ENCODE measurements at regions not wholly inside any gene's neighbourhood (a gene's known extent, or its start where the extent isn't known, plus 50 kb on each side); places are given as distances from the start of the nearest gene placed in this dataset.
A peak's percentile ranks its signal among the peaks of the same experiment; 100 is the strongest.
"Not testable (repeated sequence)": the region's sequence is repeated elsewhere in the genome, so short reads cannot be mapped to it uniquely, and the experiment has no call there.

DNA sequence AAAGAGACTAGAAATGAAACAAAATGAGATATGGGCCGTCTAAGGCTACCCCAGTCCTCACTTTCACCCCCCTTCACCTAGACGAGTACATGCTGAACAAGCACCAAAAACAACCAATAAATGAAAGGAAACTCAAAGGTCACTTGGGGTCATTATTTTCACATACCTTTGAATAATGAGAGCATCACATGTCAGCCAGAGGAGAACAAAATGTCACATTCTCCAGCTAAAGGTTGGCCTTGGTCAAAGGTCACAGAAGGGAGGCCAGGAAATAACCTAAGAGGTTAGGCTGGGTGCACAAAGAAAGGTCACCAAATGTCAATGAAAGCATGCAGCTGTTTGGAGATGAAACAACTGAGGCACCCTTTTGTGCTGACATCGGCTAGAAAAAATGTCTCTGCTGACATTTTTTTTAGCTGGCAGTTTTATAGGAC is 288.7 kb upstream of the USP25 start:
- no peak for DNase-seq

DNA sequence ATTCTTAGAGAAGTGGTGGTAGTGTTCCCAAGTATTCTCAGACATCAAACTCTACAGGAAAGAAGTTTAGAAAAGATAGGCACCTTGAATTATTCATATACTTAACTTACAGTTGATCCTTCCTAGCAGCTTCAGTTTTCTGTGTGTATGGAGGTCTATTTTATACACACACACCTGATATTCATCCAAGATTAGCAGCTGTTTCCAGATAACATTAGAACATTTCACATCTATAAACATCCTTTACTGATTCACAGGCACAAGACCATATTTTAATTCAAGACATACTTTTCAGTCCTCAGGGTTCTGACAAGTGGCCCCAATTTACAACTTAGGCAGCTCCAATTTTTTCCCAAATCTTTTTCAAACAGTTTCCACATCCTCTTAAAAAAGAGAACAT is 287.8 kb upstream of the USP25 start:
- no peak for DNase-seq

DNA sequence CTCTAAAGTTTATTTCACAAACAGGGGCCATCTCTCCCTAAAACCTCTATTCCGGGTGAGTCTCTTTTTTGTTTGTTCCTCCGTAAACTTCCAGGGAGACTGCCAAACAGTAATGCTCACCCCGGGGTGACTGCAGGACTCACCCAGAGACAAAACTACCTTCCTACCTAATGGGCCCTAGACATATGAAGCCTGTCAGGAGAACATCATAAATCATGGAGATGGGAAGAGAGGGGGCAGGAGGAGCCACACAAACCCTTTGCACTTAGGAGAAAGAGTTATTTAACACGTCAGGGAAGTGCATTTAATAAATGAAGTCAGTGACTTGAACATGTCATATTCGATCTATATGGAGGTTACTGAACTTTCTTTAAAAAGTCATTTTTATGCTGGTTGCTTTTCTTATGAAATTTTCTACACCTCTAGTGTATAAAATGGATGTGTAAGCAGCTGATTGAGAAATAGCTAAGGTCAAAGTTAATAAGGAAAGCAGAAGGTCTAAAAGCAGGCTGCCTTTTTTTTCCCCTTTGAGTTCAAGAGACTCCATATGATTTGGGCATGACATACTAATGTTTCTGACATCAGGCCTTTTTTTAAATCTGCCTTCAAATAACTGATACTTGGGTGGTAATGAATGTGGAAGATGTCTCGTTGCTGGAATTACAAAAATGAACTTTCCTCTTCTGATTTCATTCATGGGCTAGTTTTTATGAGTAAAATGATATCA is 286.9 kb upstream of the USP25 start:
- no peak for DNase-seq

DNA sequence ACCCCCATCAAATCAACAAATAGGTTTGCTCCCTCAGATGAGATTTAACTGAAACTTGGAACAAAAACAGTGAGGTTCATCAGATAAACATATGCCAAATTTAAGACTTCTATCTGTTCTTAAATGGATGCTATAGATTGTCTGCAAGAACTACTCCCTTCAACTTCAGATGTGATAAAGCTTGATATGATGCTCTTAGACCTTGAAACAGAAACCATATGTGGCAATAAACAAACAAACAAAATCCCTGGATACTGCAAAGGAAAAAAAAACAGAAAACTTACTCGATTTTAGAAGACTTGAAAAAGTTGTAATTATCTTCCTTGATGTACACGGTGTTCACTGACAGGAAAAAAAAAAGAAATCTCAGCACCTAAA is 286.1 kb upstream of the USP25 start:
- no peak for DNase-seq

DNA sequence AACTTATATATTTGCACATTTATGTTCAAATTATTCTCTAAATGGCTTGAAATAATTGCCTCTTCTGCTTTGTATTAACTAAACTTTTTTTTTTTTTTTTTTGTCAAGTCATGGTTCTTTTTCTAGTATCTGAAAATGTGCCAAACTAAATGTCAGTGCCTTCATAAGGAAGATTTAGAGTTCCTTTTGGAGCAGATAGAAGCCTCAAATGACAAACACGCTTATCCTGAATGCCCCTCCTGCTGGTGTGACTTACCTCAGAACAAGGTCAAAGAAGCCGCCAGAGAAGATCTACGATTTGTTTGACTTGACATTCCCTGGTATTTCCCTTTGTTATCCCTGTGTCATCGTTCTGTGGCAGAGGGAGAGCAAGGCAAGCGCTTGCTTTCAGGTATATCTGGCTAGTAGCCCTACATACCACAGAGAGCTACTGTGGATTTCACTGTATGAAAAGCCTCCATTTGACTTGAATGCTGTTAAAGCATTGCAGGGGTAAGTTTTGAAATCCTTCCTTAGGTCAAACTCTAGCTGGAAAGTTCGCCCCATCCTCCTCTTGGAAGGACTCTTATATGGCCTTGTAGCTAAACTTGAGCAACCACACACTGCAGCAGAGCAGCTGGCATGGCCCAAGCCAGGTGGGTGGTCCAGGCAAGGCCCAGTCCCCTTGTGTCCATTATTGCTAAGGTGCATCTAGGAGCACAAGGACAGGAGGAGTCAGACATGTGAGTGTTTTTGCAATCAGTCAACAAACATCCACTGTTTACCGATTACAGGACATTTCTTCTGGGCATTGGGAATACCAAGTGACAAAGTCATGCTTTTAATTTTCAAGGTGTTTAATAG is 285.4 kb upstream of the USP25 start:
- DNase-seq: no peak

DNA sequence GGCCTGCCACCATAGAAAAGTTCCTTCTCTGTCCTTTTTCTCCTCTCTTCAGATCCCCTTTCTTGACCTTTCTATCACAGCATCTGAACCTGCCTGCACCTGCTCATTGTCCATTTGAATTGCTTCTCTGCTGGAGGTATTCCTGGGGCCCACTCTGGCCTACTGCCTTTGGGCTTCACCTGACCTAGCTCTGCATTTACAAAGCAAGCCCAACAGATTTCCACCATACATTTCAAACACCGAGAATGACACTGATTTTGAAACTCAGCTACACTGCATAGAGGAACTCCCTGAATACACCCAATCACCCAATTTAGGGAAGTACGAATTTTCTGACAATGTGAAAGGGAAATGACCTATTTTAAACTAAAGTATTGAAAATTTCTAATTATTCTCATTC is 284.5 kb upstream of the USP25 start:
- DNase-seq: no peak

DNA sequence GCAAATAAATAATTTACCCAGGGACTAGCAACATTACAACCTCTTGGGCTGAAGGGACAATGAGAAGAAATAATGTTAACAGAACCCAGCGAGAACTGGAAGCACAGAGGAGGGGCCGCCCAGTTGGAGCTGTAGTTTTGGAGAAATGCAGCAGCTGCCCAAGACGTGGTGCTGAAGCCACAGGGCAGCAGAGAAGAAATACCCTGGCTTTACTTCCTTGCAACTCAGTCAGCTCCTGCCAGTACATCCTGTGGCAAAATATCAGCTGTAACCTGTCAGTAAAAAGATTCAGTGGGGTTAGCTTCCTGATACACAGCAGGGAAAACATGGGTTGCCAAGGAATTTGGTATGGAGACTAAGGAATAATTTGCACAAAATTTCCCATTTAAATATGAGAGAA is 283.6 kb upstream of the USP25 start:
- no peak for DNase-seq

DNA sequence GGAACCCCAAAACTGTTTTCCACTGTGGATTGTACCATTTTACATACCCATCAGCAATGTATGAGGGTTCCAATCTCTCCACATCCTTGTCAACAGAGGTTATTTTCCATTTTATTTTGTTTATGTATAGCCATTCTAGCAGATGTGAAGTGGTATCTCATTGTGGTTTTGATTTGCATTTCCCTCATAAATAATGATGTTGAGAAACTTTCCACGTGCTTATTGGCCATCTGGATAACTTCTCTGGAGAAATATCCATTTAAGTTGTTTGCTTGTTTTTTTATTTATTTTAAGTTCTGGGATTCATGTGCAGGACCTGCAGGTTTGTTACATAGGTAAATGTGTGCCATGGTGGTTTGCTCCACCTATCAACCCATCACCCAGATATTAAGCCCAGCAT is 280.2 kb upstream of the USP25 start:
- DNase-seq: no peak

DNA sequence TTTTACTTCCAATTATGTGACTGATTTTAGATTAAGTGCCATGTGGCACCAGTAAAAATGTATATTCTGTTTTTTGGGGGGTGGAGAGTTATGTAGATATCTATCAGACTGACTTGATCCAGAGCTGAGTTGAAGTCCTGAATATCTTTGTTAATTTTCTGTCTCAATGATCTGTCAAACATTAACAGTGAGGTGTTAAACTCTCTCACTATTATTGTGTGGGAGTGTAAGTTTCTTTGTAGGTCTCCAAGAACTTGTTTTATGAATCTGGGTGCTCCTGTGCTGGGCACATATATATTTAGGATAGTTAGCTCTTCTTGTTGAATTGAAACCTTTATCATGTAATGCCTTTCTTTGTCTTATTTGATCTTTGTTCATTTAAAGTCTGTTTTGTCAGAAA is 276.5 kb upstream of the USP25 start:
- DNase-seq: no peak

DNA sequence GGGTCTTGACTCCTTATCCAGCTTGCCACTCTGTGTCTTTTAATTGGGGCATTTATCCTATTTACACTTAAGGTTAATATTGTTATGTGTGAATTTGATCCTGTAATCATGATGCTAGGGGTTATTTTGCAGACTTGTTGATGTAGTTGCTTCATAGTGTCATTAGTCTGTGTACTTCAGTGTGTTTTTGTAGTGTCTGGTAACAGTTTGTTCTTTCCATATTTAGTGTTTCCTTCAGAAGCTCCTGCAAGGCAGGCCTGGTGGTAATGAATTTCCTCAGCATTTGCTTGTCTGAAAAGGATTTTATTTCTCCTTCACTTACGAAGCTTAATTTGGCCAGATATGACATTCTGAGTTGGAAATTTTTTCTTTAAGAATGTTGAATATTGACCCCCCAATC is 276.0 kb upstream of the USP25 start:
- DNase-seq: not testable (repeated sequence)

DNA sequence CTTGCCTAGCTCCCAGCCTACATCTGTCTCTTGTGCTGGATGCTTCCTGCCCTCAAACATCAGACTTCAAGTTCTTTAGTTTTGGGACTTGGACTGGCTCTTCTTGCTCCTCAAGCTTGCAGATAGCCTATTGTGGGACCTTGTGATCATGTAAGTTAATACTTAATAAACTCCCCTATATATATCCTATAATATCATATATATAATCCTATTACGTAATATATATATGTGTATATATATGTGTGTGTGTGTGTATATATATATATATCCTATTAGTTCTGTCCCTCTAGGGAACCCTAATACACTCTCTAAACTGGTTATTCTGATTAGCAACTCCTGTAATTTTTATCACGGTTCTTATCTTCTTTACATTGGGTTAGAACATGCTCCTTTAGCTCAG is 274.9 kb upstream of the USP25 start:
- DNase-seq: not testable (repeated sequence)

DNA sequence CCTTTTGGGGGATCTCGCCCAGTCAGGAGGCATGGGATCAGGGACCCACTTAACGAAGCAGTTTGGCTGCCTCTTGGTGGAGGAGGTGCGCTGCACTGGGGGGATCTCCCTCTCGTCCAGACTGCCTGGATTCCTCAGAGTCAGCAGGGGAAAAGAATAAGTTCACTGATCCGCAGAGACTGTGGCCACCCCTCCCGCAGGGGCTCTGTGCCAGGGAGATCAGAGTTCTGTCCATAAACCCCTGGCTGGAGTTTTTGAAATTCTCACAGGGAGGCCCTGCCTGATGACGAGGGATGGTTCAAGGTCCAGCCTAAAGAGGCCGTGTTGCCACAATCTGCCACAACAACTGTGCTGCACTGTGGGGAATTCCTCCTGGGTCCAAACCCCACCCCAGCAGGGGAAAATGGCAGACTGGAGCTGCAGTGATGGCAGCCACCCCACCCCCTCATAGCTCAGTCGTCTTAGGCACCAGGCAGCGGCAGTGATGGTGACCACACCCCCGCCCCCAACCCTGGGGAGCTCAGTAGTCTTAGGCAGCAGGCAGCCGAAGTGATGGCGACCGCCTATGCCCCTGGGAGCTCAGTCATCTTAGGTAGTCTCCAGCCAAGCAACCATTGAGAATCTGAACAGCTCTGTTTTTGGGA is 273.8 kb upstream of the USP25 start:
- DNase-seq: no peak

DNA sequence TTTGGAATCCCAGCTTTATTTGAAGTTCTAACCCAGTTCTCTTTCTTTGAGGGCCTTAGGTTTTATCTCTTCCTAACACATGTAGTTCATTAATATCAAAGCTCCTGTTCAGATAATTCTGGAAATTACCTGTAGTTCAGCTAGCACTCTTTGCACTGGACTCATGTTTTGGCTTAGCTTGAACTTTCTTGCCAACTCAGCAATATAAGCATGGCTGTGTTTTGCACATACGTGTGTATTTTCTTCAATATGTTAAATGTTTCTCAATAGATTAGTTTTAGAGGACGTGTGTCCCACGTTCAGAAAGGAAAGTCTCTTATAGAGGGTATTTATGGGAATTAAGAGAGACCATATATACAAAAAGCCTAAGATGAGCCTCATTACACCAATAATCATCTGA is 271.8 kb upstream of the USP25 start:
- no peak for DNase-seq

DNA sequence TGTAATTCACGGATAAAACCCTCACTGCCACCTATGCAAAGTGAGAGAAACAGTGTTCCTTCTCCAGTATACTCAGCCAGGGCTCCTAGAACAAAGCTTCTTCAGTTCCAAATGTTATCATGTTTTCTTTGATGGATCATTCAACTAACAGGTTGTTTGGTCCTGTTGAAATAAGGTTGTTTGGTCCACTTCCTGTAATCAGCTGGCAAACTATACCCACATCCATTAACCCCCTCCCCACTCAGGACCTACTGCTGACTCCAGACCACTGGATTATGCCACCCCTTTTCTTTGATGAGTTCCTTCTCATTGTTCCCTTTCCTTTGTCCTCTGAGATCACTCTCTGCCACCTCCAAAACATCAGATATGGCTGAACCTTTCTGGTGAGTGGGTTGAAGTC is 267.7 kb upstream of the USP25 start:
- DNase-seq: no peak

DNA sequence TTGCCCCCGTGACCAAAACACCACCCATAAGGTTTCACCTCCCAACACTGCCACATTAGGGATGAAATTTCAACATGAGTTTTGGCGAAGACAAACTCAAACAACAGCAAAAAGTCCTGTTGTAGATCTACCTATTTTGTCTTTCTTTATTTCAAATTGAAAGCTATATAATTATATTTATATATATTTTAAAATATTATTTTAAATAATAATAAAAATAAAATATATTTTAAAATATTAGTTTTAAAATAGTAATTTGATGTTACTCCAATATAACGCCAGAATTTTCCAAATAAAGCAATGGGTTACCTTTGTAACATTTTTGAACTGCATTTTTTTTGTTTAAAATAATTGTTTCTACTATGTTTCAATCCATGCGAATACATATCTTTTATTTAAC is 263.5 kb upstream of the USP25 start:
- no peak for DNase-seq

DNA sequence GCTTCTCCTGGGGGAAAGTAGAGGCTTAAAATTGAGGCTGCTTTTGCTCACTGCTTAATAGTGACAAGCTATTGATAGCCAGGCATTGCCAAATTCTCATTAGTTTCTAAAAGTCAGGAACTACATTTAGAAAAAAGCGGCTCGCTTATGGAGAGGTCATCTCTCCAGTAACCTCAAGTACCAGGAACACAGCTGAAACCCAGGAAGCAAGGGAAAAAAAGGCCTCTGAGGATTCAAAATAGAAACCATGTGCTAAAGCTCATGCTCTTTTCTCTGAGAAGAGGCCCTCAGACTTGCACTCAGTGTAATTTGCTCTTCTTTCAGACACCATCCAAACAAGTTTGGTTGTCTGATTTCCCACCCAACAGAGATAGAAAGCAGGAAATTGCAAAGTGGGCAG is 261.4 kb upstream of the USP25 start:
- no peak for DNase-seq

DNA sequence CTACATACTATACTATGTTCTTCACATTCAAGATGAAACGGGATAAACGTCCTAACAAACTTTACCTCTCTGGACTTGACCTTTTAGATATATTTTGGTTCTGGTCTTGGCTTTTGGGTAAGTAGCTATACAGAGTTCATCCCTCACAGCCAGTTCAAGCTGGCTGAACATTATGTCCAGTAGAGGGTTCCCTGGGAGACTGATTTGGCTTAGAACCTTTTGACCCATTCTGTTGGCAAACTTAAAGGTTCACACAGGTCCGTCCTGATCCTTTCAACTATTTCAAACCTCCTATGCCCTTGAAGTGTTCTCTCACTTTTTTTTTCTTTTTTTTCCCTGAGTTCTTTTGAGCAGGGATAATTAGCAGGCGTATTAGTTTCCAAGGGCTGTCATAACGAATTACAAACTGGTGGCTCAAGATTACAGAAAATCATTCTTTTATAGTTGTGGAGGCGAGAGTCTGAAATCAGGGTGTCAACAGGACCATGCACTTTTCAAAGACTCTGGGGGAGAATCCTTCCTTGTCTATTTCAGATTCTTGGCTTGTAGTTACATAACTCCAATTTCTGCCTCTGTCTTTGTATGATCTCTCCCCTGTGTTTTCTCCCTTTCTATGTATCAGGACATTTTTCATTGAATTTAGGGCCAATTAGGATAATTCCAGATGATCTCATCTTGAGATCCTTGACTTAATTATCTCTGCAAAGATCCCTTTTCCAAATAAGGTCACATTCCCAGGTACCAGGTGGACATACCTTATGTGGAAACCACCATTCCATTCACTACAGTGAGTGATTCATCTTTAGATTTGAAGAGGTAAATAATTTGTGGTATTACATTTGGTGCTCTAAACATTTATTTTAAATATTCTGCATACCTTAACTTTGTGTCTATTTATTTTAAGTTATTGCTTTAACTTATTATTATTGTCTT is 257.4 kb upstream of the USP25 start:
- DNase-seq: no peak

DNA sequence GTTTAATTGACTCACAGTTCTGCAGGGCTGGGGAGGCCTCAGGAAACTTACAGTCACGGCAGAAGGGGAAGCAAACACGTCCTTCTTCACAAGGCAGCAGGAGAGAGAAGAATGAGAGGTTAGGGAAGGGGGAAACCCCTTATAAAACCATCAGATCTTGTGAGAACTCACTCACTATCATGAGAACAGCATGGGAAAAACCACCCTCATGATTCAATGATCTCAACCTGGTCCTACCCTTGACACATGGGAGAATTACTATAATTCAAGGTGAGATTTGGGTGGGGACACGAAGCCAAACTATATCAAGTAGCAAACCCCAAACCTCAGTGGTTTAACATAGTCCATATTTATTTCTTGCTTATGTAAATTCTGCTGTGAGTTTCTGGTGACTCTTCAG is 252.0 kb upstream of the USP25 start:
- not testable (repeated sequence) for DNase-seq

DNA sequence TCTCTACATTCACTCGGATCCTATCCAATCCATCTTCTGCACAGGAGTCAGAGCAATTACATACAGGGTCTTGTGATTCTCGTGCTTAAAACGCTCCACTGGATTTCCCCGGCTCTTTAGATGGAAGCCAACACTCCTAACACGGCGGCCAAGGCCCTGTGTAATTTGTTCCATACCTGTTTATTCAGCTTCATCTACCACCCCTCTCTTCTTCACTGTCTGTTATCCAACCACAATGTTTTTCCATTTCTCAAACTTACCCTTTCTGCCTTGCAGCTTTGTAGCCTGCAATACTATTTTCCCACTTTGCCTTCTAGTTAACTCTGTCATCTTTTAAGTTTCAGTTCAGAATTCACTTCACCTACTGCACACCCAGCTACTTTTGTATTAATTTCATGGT is 249.6 kb upstream of the USP25 start:
- no peak for DNase-seq

DNA sequence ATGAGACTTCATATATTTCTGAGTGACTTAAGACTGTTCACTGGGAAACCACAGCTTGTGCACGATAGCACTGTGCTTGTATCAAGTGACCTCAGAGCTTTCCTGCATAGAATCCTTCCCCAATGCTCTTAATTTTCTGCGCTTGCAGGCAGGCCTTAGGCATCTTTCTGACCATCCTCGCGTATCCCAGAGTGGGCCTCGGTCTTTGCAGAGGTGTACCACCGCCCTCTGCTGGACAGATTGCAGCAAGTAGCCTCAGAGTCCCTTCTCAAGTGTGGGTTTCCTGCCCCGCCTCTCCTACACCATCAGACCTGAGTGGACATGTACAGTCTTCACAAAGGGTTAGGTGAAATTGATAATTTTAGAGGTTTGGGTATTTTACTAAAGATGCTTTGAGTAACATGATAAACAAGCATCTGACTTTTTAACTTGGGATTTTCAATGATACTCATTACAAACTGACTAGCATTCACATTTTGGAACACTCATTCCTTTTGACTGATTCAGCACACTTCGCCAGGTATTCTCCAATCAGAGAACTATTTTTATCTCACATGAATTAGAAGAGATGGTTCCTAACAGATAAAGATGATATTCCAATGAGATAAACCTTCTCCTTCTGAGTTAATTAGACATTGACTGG is 246.5 kb upstream of the USP25 start:
- peak; percentile 73 for DNase-seq

DNA sequence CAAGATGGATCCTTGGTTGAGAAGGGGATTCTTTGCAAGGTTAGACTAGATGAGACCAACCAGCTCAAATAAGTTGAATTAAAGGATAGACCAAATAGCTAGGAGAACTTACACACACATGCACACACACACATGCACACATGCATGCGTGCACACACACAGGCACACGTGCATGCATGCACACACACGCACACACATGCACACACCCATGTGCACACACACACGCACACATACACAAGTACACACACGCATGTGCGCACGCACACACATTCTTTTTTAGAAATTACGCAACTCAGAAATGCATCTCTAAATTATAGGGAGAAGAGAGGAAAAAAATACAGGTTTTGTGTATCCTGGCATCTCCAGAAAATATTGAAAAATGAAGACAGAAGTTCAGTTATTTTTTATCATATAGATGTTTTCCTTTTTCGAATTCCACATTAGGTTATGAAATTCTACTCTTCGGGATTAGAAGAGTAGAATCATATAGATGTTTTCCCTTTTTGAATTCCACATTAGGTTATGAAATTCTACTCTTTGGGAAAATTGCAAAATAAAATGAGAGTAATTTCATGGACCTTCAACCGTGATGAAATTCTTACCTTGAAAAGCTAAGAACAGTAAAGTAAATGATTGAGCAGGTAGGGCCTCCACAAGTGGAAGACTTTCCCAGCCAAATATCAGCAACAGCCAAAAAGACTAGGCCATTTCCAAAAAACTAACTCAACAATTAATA is 243.2 kb upstream of the USP25 start:
- DNase-seq: no peak

DNA sequence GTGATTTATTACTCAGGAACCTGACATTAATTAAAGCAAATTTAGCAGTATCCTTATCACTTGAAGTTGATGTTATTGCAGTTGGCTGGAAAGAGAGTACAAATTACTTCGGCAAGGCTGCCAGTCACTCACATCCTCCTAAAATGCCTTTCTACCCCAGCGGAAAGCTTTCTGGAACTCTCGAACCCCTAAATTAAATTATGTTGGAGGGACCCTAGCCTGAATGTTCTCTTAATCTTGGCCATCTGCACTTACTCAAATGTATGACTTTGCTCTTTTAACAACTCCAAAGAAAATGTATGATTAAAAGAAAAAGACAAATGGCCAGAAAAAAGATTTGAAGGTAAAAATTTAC is 242.6 kb upstream of the USP25 start:
- DNase-seq: no peak

Data from NCI-H1105 (cell line).